ENCODE measurements at regions not wholly inside any gene's neighbourhood (a gene's known extent, or its start where the extent isn't known, plus 50 kb on each side); places are given as distances from the start of the nearest gene placed in this dataset.
"Not testable (repeated sequence)": the region's sequence is repeated elsewhere in the genome, so short reads cannot be mapped to it uniquely, and the experiment has no call there.

DNA sequence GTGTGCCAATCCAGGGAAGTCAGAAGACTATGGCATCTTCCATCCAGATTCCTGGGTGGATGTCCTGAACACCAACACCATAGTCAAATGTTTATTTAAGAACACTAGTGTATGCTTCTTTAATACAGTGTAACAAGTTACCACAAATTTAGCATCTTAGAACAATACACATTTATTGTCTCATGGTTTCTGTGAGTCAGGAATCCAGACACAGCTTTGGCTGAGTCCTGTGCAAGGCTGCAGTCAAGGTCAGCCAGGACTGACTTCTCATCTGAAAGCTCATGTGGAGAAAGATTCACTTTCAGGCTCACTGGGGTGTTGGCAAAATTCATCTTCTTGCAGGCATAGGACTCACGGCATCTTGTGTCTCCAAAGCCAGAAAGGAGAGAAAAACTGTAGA, 143.4 kb downstream of the ANXA2 start:
- intact Hi-C loops (cut with micrococcal nuclease), result no loop called here

DNA sequence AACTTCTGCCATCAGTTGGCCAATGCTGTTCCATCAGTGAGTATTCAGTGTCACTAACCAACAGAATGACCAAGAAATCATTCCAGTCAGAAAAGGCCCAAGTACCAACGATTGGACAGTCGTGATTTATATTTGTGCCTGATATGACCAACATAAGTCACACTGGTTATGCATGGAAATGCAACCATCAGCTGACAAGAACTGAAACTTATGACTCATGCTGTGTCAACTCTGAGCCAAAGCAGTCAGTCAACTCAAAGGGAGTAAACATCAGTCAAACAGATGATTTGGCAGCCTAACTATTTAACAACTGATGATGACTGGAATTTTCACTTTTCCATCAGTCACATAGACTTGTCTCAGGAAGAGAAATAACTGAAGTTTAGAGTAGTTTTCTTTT, 142.4 kb downstream of the ANXA2 start:
- intact Hi-C loops (cut with micrococcal nuclease), result no loop called here

DNA sequence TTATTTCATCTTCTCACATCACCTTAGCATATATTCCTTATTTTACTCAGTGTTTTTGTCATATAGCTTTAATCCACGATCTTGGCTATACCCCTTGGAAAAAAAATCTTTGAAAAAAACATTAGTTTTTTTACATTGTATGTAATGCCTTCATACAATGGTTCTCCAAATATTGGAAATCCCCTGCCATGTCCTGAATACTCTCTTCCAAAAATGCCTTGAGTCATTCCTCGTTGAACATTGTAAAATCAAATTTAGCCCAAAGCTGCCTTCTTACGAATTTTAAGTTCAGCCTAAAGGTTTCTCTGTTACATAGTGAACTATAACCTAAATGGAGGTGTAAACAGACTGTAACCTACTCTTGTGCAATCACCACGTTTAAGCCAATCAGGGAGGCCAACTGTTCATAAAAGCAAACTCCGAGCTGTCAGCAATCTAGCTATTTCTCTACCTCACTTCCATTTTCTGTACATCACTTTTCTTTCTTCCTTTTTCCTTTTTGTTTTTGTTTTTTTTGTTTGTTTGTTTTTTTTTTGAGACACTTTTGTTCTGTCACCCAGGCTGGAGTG, 140.1 kb downstream of the ANXA2 start:
- intact Hi-C loops (cut with micrococcal nuclease), result no loop called here

DNA sequence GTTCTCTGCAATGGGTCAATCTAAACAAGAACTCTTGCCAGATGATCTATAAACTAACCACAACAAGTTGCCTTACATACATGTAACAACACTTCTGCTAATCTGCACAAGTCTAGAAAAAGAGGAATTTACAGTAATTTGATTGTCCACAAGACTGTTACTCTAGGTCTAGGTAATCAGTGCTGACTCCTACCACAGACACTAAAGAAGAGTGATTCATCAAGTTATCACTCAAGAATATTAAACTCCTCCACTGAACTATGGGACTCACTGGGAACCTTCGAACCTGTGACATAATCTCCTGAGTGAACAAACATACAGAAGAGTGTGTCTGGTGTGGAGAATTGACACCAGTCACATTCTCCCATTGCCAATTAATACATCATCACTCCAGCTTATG, 138.3 kb downstream of the ANXA2 start:
- intact Hi-C loops (cut with micrococcal nuclease), result no loop called here

DNA sequence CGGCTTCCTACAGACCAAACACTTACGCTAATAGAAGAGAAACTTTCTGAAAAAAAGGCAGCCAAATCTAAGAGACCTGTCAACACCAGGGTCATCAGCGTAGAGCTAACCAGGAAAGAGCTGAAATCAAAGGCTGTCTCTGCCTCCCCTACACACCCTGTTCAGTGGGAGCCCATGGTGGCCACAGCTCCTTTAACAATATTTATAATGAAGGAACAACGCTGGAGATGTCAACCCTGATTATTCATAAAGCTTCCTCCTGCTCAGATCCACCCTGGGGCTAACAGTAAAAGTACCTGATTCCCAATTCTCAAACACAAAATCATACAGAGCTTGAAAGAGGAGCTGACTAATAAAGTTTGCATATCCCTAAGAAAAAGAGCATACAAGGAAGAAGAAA, 133.7 kb downstream of the ANXA2 start:
- intact Hi-C loops (cut with micrococcal nuclease), result no loop called here

DNA sequence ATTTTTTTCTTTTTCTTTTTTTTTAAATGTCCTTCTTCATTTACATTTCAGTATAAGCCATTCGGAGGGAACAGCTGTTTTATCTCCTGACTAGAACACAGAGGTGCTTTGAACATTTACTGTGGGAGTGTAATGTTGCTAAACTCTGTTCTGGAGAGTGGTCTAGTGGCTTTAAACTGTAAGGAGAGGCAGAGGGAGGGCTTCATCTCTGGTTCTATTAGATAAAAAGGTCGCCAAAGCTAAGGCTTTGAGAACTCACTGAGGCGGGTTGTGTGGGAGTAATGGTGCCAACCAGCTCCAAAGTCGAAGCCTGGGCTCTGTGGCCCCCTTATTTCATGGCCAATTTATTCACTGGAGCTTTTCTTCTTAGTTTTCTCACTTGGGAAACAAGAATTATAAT, 133.2 kb downstream of the ANXA2 start:
- intact Hi-C loops (cut with micrococcal nuclease), result no loop called here

DNA sequence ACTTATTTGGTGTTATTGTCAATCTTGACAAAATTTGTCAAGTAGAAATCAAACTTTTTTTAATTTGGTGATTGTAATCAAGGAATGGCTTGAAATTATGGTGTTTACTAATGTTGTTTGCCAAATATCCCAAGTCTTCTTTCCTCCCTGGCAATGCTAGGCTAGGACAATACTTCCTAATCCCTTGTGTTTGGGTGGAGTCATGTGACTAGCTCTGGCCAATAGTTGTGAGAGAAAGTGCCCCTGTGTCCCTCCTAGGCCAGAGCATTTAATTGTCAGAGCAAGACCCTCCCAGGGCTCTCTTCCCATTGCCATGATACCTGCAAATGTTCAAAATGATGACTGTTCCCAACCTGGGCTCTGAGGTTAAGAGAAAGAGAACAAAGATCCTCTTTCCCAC, 132.7 kb downstream of the ANXA2 start:
- intact Hi-C loops (cut with micrococcal nuclease), result no loop called here

DNA sequence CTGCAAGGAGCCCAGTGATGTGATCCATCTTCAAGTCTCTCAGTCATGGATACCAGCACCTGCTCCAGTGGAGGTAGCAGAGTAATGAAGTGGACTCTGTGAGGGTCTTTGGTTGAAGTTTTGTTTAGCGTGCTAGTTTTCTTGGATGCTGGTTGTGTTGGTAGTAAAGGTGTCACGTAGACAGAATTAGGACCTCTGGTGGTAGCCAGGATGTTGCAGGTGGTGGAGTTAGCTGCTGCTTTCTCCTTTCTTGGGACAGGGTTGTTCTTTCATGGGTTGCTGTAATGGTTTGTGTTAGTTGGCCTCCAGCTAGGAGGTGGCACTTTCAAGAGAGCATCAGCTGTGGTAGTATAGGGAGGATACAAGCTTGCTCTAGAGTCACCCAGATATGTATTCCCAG, 125.2 kb downstream of the ANXA2 start:
- intact Hi-C loops (cut with micrococcal nuclease), result no loop called here

DNA sequence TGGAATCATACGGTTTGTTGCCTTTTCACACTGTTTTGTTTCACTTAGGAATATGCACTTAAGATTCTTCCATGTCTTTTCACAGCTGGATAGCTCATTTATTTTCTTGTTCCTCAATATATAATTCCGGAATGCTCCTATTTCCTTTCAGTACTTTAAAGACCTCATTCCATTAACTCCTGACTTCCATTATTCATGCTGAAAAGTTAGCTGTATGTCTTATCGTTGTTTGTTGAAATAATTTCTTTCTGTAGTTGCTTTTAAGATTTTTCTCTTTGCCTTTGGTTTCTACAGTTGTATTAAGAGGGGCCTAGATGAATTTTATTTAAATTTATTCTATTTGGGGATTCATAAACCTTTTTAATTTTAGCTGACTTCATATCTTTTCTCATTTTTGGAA, 122.2 kb downstream of the ANXA2 start:
- intact Hi-C loops (cut with micrococcal nuclease), result no loop called here

DNA sequence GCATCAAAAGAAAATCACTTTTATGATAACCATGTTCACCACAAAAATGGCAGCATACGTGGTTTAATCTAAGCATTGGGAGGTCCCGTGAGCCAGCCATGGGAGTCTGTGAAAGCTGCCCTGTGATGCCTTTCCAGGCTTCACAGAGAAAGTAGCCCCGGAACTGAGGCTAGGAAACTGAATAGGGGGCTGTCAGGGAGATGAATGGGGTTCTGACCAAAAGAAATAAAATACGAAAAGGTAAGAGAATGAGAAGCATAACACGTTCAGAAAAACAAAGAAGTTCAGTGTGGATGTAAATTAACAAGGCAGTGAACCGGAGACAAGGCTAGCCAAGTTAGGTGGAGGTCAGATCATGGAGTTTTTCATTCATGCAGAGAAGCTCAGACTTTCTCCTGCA, 118.9 kb downstream of the ANXA2 start:
- intact Hi-C loops (cut with micrococcal nuclease), result no loop called here

DNA sequence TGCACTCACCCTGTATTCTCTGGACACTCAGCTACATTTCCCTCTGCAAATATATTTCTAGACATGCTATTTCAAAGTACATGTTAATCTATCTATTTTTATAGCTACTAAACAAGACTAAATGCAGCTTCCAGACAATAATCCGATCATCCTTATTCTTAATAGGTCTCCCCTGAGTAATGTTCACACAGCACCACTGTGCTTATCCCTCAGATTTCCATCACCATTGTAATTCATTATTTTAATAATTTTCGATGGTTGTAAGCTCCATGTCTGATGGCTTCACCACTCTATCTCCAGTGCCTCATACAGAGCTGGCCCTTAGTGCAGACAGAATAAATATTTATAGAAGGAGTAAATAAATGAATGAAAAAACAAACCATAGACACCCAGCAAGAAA, 117.5 kb downstream of the ANXA2 start:
- intact Hi-C loops (cut with micrococcal nuclease), result no loop called here

DNA sequence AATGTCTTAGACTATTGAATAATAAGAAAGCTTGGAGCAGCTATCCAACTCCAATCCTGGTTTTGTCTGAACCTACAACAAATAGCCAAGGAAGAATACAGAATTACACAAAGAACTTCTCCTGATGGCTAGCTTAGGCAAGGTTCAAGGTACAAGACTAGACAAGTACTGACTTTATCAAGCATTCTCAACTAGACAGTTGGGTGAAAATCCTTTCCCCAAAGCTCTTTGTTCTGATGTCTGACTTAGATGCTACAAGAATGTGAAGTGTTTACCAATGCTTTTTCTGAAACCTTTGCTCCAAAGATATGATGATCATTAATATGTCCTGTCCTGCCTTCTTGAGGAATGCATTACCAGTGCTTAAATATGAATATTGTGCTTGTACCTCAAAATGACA, 113.8 kb downstream of the ANXA2 start:
- intact Hi-C loops (cut with micrococcal nuclease), result no loop called here

DNA sequence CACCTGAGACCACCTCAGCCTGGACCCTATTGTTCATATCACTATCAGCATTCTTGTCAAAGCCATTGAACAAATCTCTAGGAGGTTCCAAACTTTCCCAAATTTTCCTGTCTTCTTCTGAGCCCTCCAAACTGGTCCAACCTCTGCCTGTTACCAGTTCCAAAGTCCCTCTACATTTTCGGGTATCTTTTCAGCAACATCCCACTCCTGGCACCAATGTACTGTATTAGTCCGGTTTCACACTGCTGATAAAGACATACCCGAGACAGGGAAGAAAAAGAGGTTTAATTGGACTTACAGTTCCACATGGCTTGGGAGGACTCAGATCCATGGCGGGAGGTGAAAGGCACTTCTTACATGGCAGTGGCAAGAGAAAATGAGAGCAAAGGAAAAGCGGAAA, 101.9 kb downstream of the ANXA2 start:
- intact Hi-C loops (cut with micrococcal nuclease), result not testable (repeated sequence)

DNA sequence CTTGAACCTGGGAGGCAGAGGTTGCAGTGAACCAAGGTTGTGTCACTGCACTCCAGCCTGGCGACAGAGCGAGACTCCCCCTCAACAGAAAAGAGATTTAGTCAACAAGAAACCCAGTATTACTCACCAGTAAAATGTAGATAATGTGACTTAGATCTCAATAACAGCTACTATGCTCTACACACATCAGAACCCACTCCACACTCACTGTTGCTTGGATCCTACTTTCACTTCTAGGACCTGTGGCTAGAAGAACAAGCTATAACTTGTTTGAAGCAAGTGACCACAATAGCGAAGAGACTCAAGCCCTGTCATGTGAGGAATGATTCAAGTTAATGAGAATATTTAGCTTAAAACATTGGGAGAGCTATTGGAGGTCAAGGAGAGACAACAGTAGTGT, 100.7 kb downstream of the ANXA2 start:
- intact Hi-C loops (cut with micrococcal nuclease), result no loop called here
